HCT116 (cell line): ENCODE measurements at regions not wholly inside any gene's neighbourhood (a gene's known extent, or its start where the extent isn't known, plus 50 kb on each side); places are given as distances from the start of the nearest gene placed in this dataset.

Source experiments
- ATAC-seq: fragments of 200-7000 bp; cut with Tn5 transposase; 2 replicates; pipeline ENCODE4 v1.9.1; 2020; ENCODE audit warnings: mild to moderate bottlenecking, moderate library complexity
- BruUV-seq: library from RNA; stranded (reverse); fragments of 400-500 nt; replicated peaks from 2 replicates; lab custom pipeline; 2021; lab: Mats Ljungman, UMichigan
- CTCF ChIA-PET: fragments of 300-600 bp; sonication (Branson Sonifier 250); formaldehyde crosslinking; loops from one replicate; lab custom pipeline; 2021; ENCODE audit warnings: antibody characterized with exemption; lab: Charles Lee
- POLR2A ChIA-PET: fragments of 300-600, 350-600 bp; sonication (Branson Sonifier 250); formaldehyde crosslinking; loops from one replicate; lab custom pipeline; 2021; ENCODE audit warnings: antibody characterized with exemption; lab: Charles Lee
- RAD21 ChIA-PET, 2 experiments: fragments of 300-600 bp; sonication (Branson Sonifier 250); formaldehyde crosslinking; loops; one replicate each; lab custom pipeline; 2023; ENCODE audit warnings: low total read pairs in 2 of 2; ENCODE audit not compliant: uncharacterized antibody in 2 of 2, unreplicated experiment in 2 of 2, low non-redundant PET in 1 of 2; lab: Charles Lee
- DNase-seq: peaks from one replicate; pipeline ENCODE4 v3.0.0-alpha.2; 2010; ENCODE audit warnings: low read depth, low spot score
- H2AFZ ChIP-seq: fragments of 200-600 bp; shearing (Covaris generic), sonication (generic); 2 replicates; pipeline ENCODE4 v1.6.1; 2017; ENCODE audit warnings: low read depth, mixed run types, mixed read lengths, antibody characterized with exemption, low read length; ENCODE audit not compliant: poor library complexity, severe bottlenecking
- H3K27ac ChIP-seq: 2 replicates; pipeline ENCODE4 v1.5.1; 2012; ENCODE audit warnings: low read depth, low read length
- H3K27me3 ChIP-seq: fragments of 200-600 bp; sonication (generic); 2 replicates; pipeline ENCODE4 v1.6.1; 2016; ENCODE audit warnings: mixed run types, low read length, mixed read lengths; ENCODE audit not compliant: insufficient read depth
- H3K36me3 ChIP-seq, 2 experiments: fragments of 200-500 bp in 1 of 2; fragments of 200-600 bp in 1 of 2; sonication (Bioruptor generic) in 1 of 2; sonication (generic) in 1 of 2; 2 replicates each; pipeline versions ENCODE4 v1.5.1 to v1.6.1; 2014 to 2016; ENCODE audit warnings: low read length in 2 of 2, inconsistent platforms in 1 of 2, mixed read lengths in 1 of 2, mixed run types in 1 of 2; ENCODE audit not compliant: insufficient read depth in 2 of 2, control insufficient read depth in 1 of 2
- H3K4me1 ChIP-seq, 2 experiments: fragments of 200-600 bp in 1 of 2; sonication (generic) in 1 of 2; 2 replicates each; pipeline versions ENCODE4 v1.5.1 to v1.6.1; 2012 to 2017; ENCODE audit warnings: low read length in 2 of 2, inconsistent platforms in 1 of 2, mild to moderate bottlenecking in 1 of 2, mixed read lengths in 1 of 2, mixed run types in 1 of 2, moderate library complexity in 1 of 2; ENCODE audit not compliant: insufficient read depth in 2 of 2, control insufficient read depth in 1 of 2
- H3K4me2 ChIP-seq: fragments of 200-600 bp; sonication (generic); 2 replicates; pipeline ENCODE4 v1.6.1; 2017; ENCODE audit warnings: mixed run types, low read length, mixed read lengths
- H3K4me3 ChIP-seq, 2 experiments: fragments of 200-600 bp in 1 of 2; sonication (generic) in 1 of 2; replicated peaks in 1 of 2; 2 replicates each; pipeline ENCODE4 v1.5.1; 2011 to 2016; ENCODE audit warnings: low read length in 2 of 2, control low read depth in 1 of 2, low read depth in 1 of 2, mild to moderate bottlenecking in 1 of 2, mixed read lengths in 1 of 2, mixed run types in 1 of 2
- H3K79me2 ChIP-seq: fragments of 200-600 bp; sonication (generic); 2 replicates; pipeline ENCODE4 v1.6.1; 2017; ENCODE audit warnings: mild to moderate bottlenecking, mixed run types, low read length, moderate library complexity, mixed read lengths; ENCODE audit not compliant: insufficient read depth
- H3K9ac ChIP-seq: fragments of 200-600 bp; sonication (generic); 2 replicates; pipeline ENCODE4 v1.6.1; 2016; ENCODE audit warnings: low read length, mixed read lengths
- H3K9me2 ChIP-seq: fragments of 200-600 bp; sonication (generic), shearing (Covaris generic); 2 replicates; pipeline ENCODE4 v1.6.1; 2017; ENCODE audit warnings: mixed run types, mild to moderate bottlenecking, moderate library complexity; ENCODE audit not compliant: insufficient read depth
- H3K9me3 ChIP-seq, 2 experiments: fragments of 200-500 bp in 1 of 2; fragments of 200-600 bp in 1 of 2; sonication (Bioruptor generic) in 1 of 2; sonication (generic) in 1 of 2; 2 replicates each; pipeline ENCODE4 v1.6.1; 2014 to 2017; ENCODE audit warnings: low read length in 2 of 2, mixed read lengths in 2 of 2, inconsistent platforms in 1 of 2, low read depth in 1 of 2, mild to moderate bottlenecking in 1 of 2, mixed run types in 1 of 2, moderate library complexity in 1 of 2; ENCODE audit not compliant: control insufficient read depth in 1 of 2, insufficient read depth in 1 of 2
- H4K20me1 ChIP-seq: fragments of 200-600 bp; sonication (generic), shearing (Covaris generic); 2 replicates; pipeline ENCODE4 v1.6.1; 2017; ENCODE audit warnings: mixed run types, mild to moderate bottlenecking, moderate library complexity; ENCODE audit not compliant: insufficient read depth
- CBX3 ChIP-seq: IDR thresholded peaks from 2 replicates; pipeline ENCODE4 v1.6.1; 2012; ENCODE audit warnings: low read depth
- CEBPB ChIP-seq: IDR thresholded peaks from 2 replicates; pipeline ENCODE4 v1.6.1; 2012; ENCODE audit warnings: low read depth
- EGR1 ChIP-seq: IDR thresholded peaks from 2 replicates; pipeline ENCODE4 v1.6.1; 2012; ENCODE audit warnings: low read depth
- FOSL1 ChIP-seq: IDR thresholded peaks from 2 replicates; pipeline ENCODE4 v1.6.1; 2012; ENCODE audit warnings: low read depth
- JUND ChIP-seq: IDR thresholded peaks from 2 replicates; pipeline ENCODE4 v1.6.1; 2012
- MAX ChIP-seq: IDR thresholded peaks from 2 replicates; pipeline ENCODE4 v1.6.1; 2012
- POLR2A ChIP-seq: IDR thresholded peaks from 2 replicates; pipeline ENCODE4 v1.7.0; 2011; ENCODE audit warnings: borderline replicate concordance; ENCODE audit not compliant: insufficient read depth, insufficient read length; ENCODE audit errors: extremely low read depth
- RAD21 ChIP-seq: IDR thresholded peaks from 2 replicates; pipeline ENCODE4 v1.6.1; 2012; ENCODE audit warnings: low read depth, mild to moderate bottlenecking
- REST ChIP-seq: IDR thresholded peaks from 2 replicates; pipeline ENCODE4 v1.6.1; 2012; ENCODE audit warnings: low read depth
- SIN3A ChIP-seq: IDR thresholded peaks from 2 replicates; pipeline ENCODE4 v1.6.1; 2012; ENCODE audit warnings: low read depth
- ZBTB33 ChIP-seq: IDR thresholded peaks from 2 replicates; pipeline ENCODE4 v1.6.1; 2011; ENCODE audit warnings: mild to moderate bottlenecking, low read length, moderate library complexity; ENCODE audit not compliant: insufficient replicate concordance; ENCODE audit errors: extremely low read depth
- ZFX ChIP-seq: fragments of 450-650 bp; IDR thresholded peaks from 2 replicates; pipeline ENCODE4 v1.6.1; 2017
- intact Hi-C: fragments of 100-400 bp; cut with micrococcal nuclease; formaldehyde crosslinking; loops from 2 replicates; pipeline ENCODE4 v1.10.0; 2022
- TF ChIP-seq, protein P1 (sequence below): IDR thresholded peaks from 2 replicates; pipeline ENCODE4 v1.6.1; 2012

DNA sequence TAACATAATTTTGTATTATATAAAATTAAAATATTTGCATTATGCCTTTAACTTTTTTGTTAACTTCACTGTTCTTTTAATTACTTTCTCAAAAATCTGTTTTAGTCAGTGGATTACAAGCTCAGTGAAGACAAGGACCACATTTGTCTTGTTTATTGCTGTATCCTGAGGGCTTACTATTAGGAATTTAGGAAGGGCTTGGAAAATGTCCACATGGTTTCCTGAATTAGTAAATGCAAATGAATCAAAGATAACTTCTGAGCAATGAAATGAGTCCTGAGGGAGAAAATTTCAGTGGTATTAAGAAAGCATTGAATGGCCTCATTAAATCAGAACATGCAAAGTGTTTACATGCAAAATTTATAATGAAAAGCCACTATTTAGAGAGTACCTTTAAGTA is 1293.2 kb upstream of the GOT2 start:
- ATAC-seq (no peak), DNase-seq (no peak)
- H3K79me2 ChIP-seq = no peaks in the 10 kb centered on the region
- H3K4me1 ChIP-seq = no peaks in the 10 kb centered on the region
- peaks cover 11 to 28% of the 10 kb centered on the region in 2 experiments; a peak in 2 of 4 replicates for H3K9me3 ChIP-seq
- H4K20me1 ChIP-seq = no peaks in the 10 kb centered on the region
- no peak overlapping the region for H3K27ac ChIP-seq
- H3K9me2 ChIP-seq = no peaks in the 10 kb centered on the region
- CTCF ChIA-PET = no interaction called here
- no peak overlapping the region for H3K4me3 ChIP-seq
- H3K36me3 ChIP-seq = no peaks in the 10 kb centered on the region
- H3K4me2 ChIP-seq = no peak overlapping the region
- POLR2A ChIA-PET = no interaction called here
- no TSS peak for BruUV-seq
- TF ChIP-seq ZBTB33 (no peak), RAD21 (no peak), EGR1 (no peak), JUND (no peak)
- TF ChIP-seq, all 23 proteins: peak for 0
- H3K9ac ChIP-seq = no peak overlapping the region
- H2AFZ ChIP-seq = no peak overlapping the region
- RAD21 ChIA-PET = no interaction called here
- H3K27me3 ChIP-seq = no peaks in the 10 kb centered on the region
- intact Hi-C loops = no loop called here

DNA sequence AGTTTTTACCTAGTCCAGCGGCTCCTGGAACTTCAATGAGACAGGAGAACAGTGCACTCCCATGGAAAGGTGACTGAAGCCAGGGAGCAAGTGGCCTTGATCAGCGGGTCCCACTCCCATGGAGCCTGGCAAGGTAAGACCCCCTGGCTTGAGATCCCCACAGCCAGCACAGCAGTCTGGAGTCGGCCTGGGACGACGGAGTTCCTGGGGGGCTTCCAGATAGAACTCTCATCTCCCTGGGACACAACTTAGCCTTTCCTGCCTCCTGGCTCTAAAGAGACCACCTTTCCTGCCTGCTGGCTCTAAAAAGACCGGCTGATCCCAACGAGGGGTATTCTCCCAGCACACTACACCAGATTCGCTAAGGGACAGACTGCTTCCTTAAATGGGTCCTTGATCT is 1279.0 kb upstream of the GOT2 start:
- CTCF ChIA-PET = no interaction called here
- no peak overlapping the region for H3K27ac ChIP-seq
- no peak for TF ChIP-seq FOSL1
- no peak for TF ChIP-seq ZBTB33
- TF ChIP-seq REST = no peak
- no peak for TF ChIP-seq EGR1
- TF ChIP-seq, protein P1, sequence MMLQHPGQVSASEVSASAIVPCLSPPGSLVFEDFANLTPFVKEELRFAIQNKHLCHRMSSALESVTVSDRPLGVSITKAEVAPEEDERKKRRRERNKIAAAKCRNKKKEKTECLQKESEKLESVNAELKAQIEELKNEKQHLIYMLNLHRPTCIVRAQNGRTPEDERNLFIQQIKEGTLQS = no peak
- no peak for TF ChIP-seq POLR2A
- TF ChIP-seq JUND = no peak
- TF ChIP-seq SIN3A = no peak
- TF ChIP-seq CBX3 = no peak
- no peak for TF ChIP-seq CEBPB
- no peak for TF ChIP-seq MAX
- TF ChIP-seq ZFX = no peak
- TF ChIP-seq, all 23 proteins: peak for 0
- H2AFZ ChIP-seq = no peak overlapping the region
- H3K36me3 ChIP-seq = no peaks in the 10 kb centered on the region
- H3K4me2 ChIP-seq = no peak overlapping the region
- peaks cover 15 to 20% of the 10 kb centered on the region in 2 experiments; a peak in 2 of 4 replicates for H3K9me3 ChIP-seq
- ATAC-seq = no peak
- ChIA-PET POLR2A (no interaction called here), RAD21 (no interaction called here)
- no peaks in the 10 kb centered on the region for H4K20me1 ChIP-seq
- BruUV-seq = no TSS peak
- H3K4me1 ChIP-seq = no peaks in the 10 kb centered on the region
- no peaks in the 10 kb centered on the region for H3K9me2 ChIP-seq
- H3K4me3 ChIP-seq = no peak overlapping the region
- no peak for DNase-seq
- intact Hi-C loops = no loop called here
- no peak overlapping the region for H3K9ac ChIP-seq
- no peaks in the 10 kb centered on the region for H3K27me3 ChIP-seq
- H3K79me2 ChIP-seq = no peaks in the 10 kb centered on the region
